WTC11 (cell line): ENCODE measurements at regions not wholly inside any gene's neighbourhood (a gene's known extent, or its start where the extent isn't known, plus 50 kb on each side); places are given as distances from the start of the nearest gene placed in this dataset.

Experiments used
- ATAC-seq: fragments of 200-7000 bp; cut with Tn5 transposase; 2 replicates; pipeline ENCODE4 v1.10.0; 2021; ENCODE audit warnings: mild to moderate bottlenecking, moderate library complexity
- CTCF ChIA-PET: fragments of 300-600 bp; sonication (Branson Sonifier 250); formaldehyde crosslinking; loops from one replicate; lab custom pipeline; 2021; ENCODE audit warnings: antibody characterized with exemption; lab: Charles Lee
- POLR2A ChIA-PET: fragments of 350-600 bp; sonication (Branson Sonifier 250); formaldehyde crosslinking; loops from one replicate; lab custom pipeline; 2021; ENCODE audit warnings: antibody characterized with exemption; lab: Charles Lee
- DNase-seq: peaks from one replicate; pipeline ENCODE4 v3.0.0; 2021; ENCODE audit warnings: low spot score
- H3K27ac Mint-ChIP-seq: 2 replicates; pipeline ENCODE4 v1.8.0; 2021; ENCODE audit warnings: mixed read lengths
- H3K27me3 Mint-ChIP-seq: 2 replicates; pipeline ENCODE4 v1.8.0; 2021; ENCODE audit warnings: low read depth, mild to moderate bottlenecking, moderate library complexity, mixed read lengths
- H3K36me3 Mint-ChIP-seq: 2 replicates; pipeline ENCODE4 v1.8.0; 2021; ENCODE audit warnings: mixed read lengths
- H3K4me1 Mint-ChIP-seq: 2 replicates; pipeline ENCODE4 v1.8.0; 2022; ENCODE audit warnings: mixed read lengths
- H3K4me3 Mint-ChIP-seq: 2 replicates; pipeline ENCODE4 v1.8.0; 2021; ENCODE audit warnings: mild to moderate bottlenecking, moderate library complexity, mixed read lengths
- H3K9me3 Mint-ChIP-seq: 2 replicates; pipeline ENCODE4 v1.8.0; 2021; ENCODE audit warnings: mixed read lengths
- AFF4 ChIP-seq: sonication (generic); formaldehyde crosslinking; IDR thresholded peaks from 2 replicates; pipeline ENCODE4 v1.8.1; 2023; ENCODE audit warnings: mild to moderate bottlenecking, missing genetic modification reagents, borderline replicate concordance
- ARID4B ChIP-seq: sonication (generic); formaldehyde crosslinking; IDR thresholded peaks from 2 replicates; pipeline ENCODE4 v1.8.0; 2023; ENCODE audit warnings: missing genetic modification reagents, mild to moderate bottlenecking, borderline replicate concordance
- CDX4 ChIP-seq: fragments of 250-450 bp; sonication (Bioruptor Pico); IDR thresholded peaks from 2 replicates; pipeline ENCODE4 v1.9.0; 2021; ENCODE audit warnings: moderate library complexity, mild to moderate bottlenecking, inconsistent platforms, borderline replicate concordance
- CREM ChIP-seq: sonication (generic); formaldehyde crosslinking; IDR thresholded peaks from 2 replicates; pipeline ENCODE4 v1.8.1; 2022; ENCODE audit warnings: mild to moderate bottlenecking, missing genetic modification reagents, moderate library complexity
- ELF4 ChIP-seq: sonication (generic); formaldehyde crosslinking; IDR thresholded peaks from 2 replicates; pipeline ENCODE4 v1.8.1; 2022; ENCODE audit warnings: low read depth, mild to moderate bottlenecking, moderate library complexity, missing genetic modification reagents
- MYBL2 ChIP-seq: sonication (generic); formaldehyde crosslinking; IDR thresholded peaks from 2 replicates; pipeline ENCODE4 v1.8.1; 2023; ENCODE audit warnings: mild to moderate bottlenecking, moderate library complexity, missing genetic modification reagents
- NR2C2 ChIP-seq: sonication (generic); formaldehyde crosslinking; IDR thresholded peaks from 2 replicates; pipeline ENCODE4 v1.8.0; 2022; ENCODE audit warnings: mild to moderate bottlenecking, missing genetic modification reagents
- NR3C1 ChIP-seq: sonication (generic); formaldehyde crosslinking; conservative IDR thresholded peaks from 2 replicates; pipeline ENCODE4 v1.8.1; 2023; ENCODE audit warnings: low read depth, mild to moderate bottlenecking, missing genetic modification reagents
- SOX15 ChIP-seq: fragments of 250-450 bp; sonication (Bioruptor Pico); IDR thresholded peaks from 2 replicates; pipeline ENCODE4 v1.9.0; 2021; ENCODE audit warnings: mild to moderate bottlenecking
- ZNF138 ChIP-seq: sonication (generic); formaldehyde crosslinking; conservative IDR thresholded peaks from 2 replicates; pipeline ENCODE4 v1.8.1; 2022; ENCODE audit warnings: mild to moderate bottlenecking, moderate library complexity, missing genetic modification reagents
- ZNF219 ChIP-seq: sonication (generic); formaldehyde crosslinking; IDR thresholded peaks from 2 replicates; pipeline ENCODE4 v1.8.0; 2023; ENCODE audit warnings: missing genetic modification reagents, mild to moderate bottlenecking, borderline replicate concordance
- ZNF263 ChIP-seq: sonication (generic); formaldehyde crosslinking; IDR thresholded peaks from 2 replicates; pipeline ENCODE4 v1.8.1; 2022; ENCODE audit warnings: low read depth, mild to moderate bottlenecking, moderate library complexity, missing genetic modification reagents
- ZNF317 ChIP-seq: sonication (generic); formaldehyde crosslinking; IDR thresholded peaks from 2 replicates; pipeline ENCODE4 v1.8.1; 2023; ENCODE audit warnings: low read depth, mild to moderate bottlenecking, moderate library complexity, missing genetic modification reagents, borderline replicate concordance
- ZSCAN18 ChIP-seq: fragments of 250-450 bp; sonication (Bioruptor Pico); IDR thresholded peaks from 2 replicates; pipeline ENCODE4 v2.1.2; 2022; ENCODE audit warnings: mild to moderate bottlenecking, moderate library complexity
- TF ChIP-seq, protein P1 (sequence below): fragments of 250-450 bp; sonication (Bioruptor Pico); conservative IDR thresholded peaks from 2 replicates; pipeline ENCODE4 v1.9.0; 2021; ENCODE audit warnings: mild to moderate bottlenecking
- TF ChIP-seq, protein P2 (sequence below): fragments of 250-450 bp; sonication (Bioruptor Pico); IDR thresholded peaks from 2 replicates; pipeline ENCODE4 v1.9.0; 2021; ENCODE audit warnings: mild to moderate bottlenecking

- no peak for ATAC-seq
- TF ChIP-seq MYBL2 (CRISPR knock-in tag) = no peak
- no peak for TF ChIP-seq ZNF263
- TF ChIP-seq, protein P1, sequence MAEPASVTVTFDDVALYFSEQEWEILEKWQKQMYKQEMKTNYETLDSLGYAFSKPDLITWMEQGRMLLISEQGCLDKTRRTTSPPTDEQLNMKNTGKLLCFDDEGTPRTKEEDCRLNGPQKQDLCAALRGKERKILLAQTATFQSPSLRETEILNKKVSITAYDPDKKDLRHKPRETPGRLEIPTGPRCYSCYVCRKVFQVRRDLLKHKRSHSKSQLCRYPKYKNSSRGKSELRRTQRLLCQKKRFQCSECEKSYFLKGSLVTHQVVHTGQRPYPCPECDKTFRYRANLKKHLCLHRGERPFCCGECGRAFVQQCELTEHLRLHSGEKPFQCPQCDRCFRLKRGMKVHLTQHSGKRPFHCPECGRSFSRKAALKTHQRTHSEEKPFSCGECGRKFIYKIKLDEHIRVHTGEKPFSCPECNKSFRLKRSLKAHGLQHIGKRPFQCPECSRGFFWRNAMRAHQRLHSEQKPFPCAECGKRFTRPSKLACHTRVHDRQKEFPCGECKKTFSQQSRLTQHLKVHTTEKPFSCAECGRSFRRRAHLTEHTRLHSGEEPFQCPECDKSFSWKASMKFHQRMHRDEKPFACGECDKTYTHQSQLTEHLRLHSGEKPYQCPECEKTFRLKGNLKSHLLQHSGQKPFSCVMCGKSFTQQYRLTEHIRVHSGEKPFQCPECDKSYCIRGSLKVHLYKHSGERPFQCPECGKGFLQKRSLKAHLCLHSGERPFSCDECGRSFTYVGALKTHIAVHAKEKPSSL (CRISPR knock-in tag) = no peak
- TF ChIP-seq ZSCAN18 = no peak
- TF ChIP-seq NR3C1 (CRISPR knock-in tag) = no peak
- no peak for TF ChIP-seq ARID4B (CRISPR knock-in tag)
- TF ChIP-seq CREM (CRISPR knock-in tag) = no peak
- TF ChIP-seq AFF4 (CRISPR knock-in tag) = no peak
- TF ChIP-seq, all 79 proteins: peak for 0
- no peak overlapping the region for H3K4me3 Mint-ChIP-seq
- peaks cover 15% of the 10 kb centered on the region for H3K4me1 Mint-ChIP-seq
- no peaks in the 10 kb centered on the region for H3K36me3 Mint-ChIP-seq
- H3K27ac Mint-ChIP-seq = 0 out of 2 replicates have a peak overlapping the region, but pooled peaks have one; percentile 12
- no peaks in the 10 kb centered on the region for H3K9me3 Mint-ChIP-seq
- ChIA-PET POLR2A (no interaction called here), CTCF (no interaction called here)
- DNase-seq = no peak
- no peaks in the 10 kb centered on the region for H3K27me3 Mint-ChIP-seq
Measured at GRCh38 chr3:109480014-109480413, 142.7 kb upstream of the DPPA4 start.

GRCh38 chr3:109478614-109479013, 141.3 kb upstream of the DPPA4 start:
- no peak for DNase-seq
- no peak for TF ChIP-seq ZNF138 (CRISPR knock-in tag)
- ChIA-PET POLR2A (no interaction called here), CTCF (no interaction called here)
- peak; percentile 50; the same call in 1 of the 2 replicates for ATAC-seq
- H3K4me3 Mint-ChIP-seq = no peak overlapping the region
- H3K9me3 Mint-ChIP-seq = peaks cover 7% of the 10 kb centered on the region
- no peaks in the 10 kb centered on the region for H3K27me3 Mint-ChIP-seq
- peaks cover 12% of the 10 kb centered on the region for H3K4me1 Mint-ChIP-seq
- peak overlapping the region; percentile 32; the same call in 1 of the 2 replicates for H3K27ac Mint-ChIP-seq
- H3K36me3 Mint-ChIP-seq = no peaks in the 10 kb centered on the region

DNA sequence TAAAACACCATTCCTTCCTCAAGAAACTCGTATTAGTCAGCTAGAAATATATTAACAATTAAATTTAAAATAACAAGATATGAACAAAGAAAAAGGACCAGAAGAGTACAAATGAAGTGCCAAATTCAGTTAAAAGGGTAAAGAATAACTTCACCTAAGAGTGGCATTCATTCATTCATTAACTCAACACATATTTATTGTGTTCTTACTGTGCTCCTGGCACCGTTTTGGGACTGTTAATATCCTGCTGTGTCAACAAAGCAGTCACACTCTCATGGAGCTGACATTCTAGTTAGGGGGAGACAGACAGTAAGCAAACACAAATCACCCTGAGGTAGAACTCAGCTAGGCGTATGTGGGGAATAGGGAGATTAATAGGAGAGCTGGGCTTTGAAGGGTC, 123.6 kb upstream of the DPPA4 start:
- ChIA-PET POLR2A (no interaction called here), CTCF (no interaction called here)
- Mint-ChIP-seq H3K27ac (no peak overlapping the region), H3K9me3 (no peaks in the 10 kb centered on the region), H3K4me1 (no peaks in the 10 kb centered on the region), H3K36me3 (no peaks in the 10 kb centered on the region), H3K27me3 (no peaks in the 10 kb centered on the region), H3K4me3 (no peak overlapping the region)
- ATAC-seq (no peak), DNase-seq (no peak)
- TF ChIP-seq, protein P2, sequence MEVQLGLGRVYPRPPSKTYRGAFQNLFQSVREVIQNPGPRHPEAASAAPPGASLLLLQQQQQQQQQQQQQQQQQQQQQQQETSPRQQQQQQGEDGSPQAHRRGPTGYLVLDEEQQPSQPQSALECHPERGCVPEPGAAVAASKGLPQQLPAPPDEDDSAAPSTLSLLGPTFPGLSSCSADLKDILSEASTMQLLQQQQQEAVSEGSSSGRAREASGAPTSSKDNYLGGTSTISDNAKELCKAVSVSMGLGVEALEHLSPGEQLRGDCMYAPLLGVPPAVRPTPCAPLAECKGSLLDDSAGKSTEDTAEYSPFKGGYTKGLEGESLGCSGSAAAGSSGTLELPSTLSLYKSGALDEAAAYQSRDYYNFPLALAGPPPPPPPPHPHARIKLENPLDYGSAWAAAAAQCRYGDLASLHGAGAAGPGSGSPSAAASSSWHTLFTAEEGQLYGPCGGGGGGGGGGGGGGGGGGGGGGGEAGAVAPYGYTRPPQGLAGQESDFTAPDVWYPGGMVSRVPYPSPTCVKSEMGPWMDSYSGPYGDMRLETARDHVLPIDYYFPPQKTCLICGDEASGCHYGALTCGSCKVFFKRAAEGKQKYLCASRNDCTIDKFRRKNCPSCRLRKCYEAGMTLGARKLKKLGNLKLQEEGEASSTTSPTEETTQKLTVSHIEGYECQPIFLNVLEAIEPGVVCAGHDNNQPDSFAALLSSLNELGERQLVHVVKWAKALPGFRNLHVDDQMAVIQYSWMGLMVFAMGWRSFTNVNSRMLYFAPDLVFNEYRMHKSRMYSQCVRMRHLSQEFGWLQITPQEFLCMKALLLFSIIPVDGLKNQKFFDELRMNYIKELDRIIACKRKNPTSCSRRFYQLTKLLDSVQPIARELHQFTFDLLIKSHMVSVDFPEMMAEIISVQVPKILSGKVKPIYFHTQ (CRISPR knock-in tag) = no peak
- no peak for TF ChIP-seq ZNF317 (CRISPR knock-in tag)
- no peak for TF ChIP-seq NR2C2
- TF ChIP-seq ZNF219 (CRISPR knock-in tag) = no peak
- no peak for TF ChIP-seq CDX4
- TF ChIP-seq SOX15 (CRISPR knock-in tag) = no peak
- TF ChIP-seq ELF4 (CRISPR knock-in tag) = no peak
